ENCODE measurements at regions not wholly inside any gene's neighbourhood (a gene's known extent, or its start where the extent isn't known, plus 50 kb on each side); places are given as distances from the start of the nearest gene placed in this dataset.

GRCh38 chr10:55001422-55001821 is 200.4 kb upstream of the PCDH15 start:
- no peak for TF ChIP-seq CTCF (IDR thresholded peaks at IDR 0.05)
- 87 to 92% (median 88%) methylated on average over 1 of the region's 1 CpG for WGBS, 3 donors
- Histone ChIP-seq H3K9me3 (no peaks in the 10 kb centered on the region), H3K27ac (no peak overlapping the region), H3K4me3 (no peak overlapping the region), H3K36me3 (ENCODE audit: insufficient read depth in 1 of 2, low read depth in 1 of 2) (no peaks in the 10 kb centered on the region), H3K4me1 (no peaks in the 10 kb centered on the region), H3K27me3 (ENCODE audit: insufficient read depth in 3 of 3, low read length in 2 of 3) (no peaks in the 10 kb centered on the region)
- DNase-seq = no peak
- intact Hi-C loops (cut with DNase I) = no loop called here
- no peak for ATAC-seq

DNA sequence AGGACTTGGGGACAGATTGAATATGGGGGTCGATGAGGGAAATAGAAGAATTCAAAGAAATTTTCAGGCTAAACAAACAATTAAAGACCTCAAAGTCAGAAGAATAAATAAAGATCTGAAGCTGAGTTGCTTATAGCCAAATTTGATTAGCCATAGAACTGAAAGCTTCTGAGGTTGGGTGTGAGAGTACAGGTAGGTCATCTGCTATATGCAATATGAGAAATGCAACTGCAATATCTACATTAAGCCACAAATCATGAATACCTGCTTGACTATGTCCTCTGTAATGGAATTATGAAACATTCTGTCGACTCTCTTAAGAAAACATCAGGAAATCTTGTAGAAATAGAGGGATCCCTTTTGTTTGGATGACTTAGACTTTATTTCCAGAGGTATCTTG is 192.1 kb upstream of the PCDH15 start:
- no peak for DNase-seq
- H3K27me3 ChIP-seq (ENCODE audit: insufficient read depth in 3 of 3, low read length in 2 of 3) = peaks cover 0 to 2% (median 0%) of the 10 kb centered on the region in 3 donors
- no peak overlapping the region for H3K4me3 ChIP-seq
- no peak overlapping the region for H3K27ac ChIP-seq
- H3K36me3 ChIP-seq (ENCODE audit: insufficient read depth in 1 of 2, low read depth in 1 of 2) = no peaks in the 10 kb centered on the region
- intact Hi-C loops (cut with DNase I) = no loop called here
- 77 to 82% (median 78%) methylated on average over 2 of the region's 2 CpGs for WGBS, 3 donors
- ATAC-seq = no peak
- no peak for TF ChIP-seq CTCF (IDR thresholded peaks at IDR 0.05)
- H3K4me1 ChIP-seq = no peaks in the 10 kb centered on the region
- no peaks in the 10 kb centered on the region for H3K9me3 ChIP-seq

DNA sequence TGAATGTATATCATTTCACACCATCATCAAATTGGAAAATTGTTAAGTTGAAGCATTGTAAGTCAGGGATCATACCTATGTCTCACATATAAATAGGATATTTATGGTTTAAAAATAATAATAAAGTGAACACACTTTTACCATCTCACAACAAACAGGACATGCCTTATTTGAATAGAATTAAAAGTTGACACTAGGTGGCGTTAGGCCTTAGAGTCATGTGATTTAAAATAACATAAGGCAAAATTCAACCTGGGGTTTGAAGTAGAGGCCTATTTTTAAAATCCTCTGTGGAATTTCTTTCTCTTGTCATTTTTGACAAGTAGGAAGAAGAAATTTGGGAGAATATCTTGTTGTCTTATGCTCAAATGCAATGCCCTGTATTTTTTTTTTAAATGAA is 184.7 kb upstream of the PCDH15 start:
- no peaks in the 10 kb centered on the region for H3K36me3 ChIP-seq (ENCODE audit: insufficient read depth in 1 of 2, low read depth in 1 of 2)
- peak; percentile 43 for TF ChIP-seq CTCF (IDR thresholded peaks at IDR 0.05)
- 28 to 65% (median 33%) methylated on average over 1 of the region's 1 CpG for WGBS, 3 donors
- DNase-seq (no peak), ATAC-seq (peak in 1 of 4 donors; percentile 43)
- H3K9me3 ChIP-seq = no peaks in the 10 kb centered on the region
- H3K4me3 ChIP-seq = no peak overlapping the region
- intact Hi-C loops (cut with DNase I) = no loop called here
- peaks cover 0 to 2% (median 0%) of the 10 kb centered on the region in 3 donors for H3K27me3 ChIP-seq (ENCODE audit: insufficient read depth in 3 of 3, low read length in 2 of 3)
- H3K4me1 ChIP-seq = no peaks in the 10 kb centered on the region
- no peak overlapping the region for H3K27ac ChIP-seq

GRCh38 chr10:54983255-54983654 is 182.2 kb upstream of the PCDH15 start:
- TF ChIP-seq CTCF (IDR thresholded peaks at IDR 0.05) = no peak
- Histone ChIP-seq H3K27me3 (ENCODE audit: insufficient read depth in 3 of 3, low read length in 2 of 3) (peaks cover 0 to under 1% (median 0%) of the 10 kb centered on the region in 3 donors), H3K9me3 (no peaks in the 10 kb centered on the region), H3K4me3 (no peak overlapping the region), H3K27ac (no peak overlapping the region), H3K36me3 (ENCODE audit: insufficient read depth in 1 of 2, low read depth in 1 of 2) (no peaks in the 10 kb centered on the region), H3K4me1 (no peaks in the 10 kb centered on the region)
- DNase-seq = no peak
- intact Hi-C loops (cut with DNase I) = no loop called here
- ATAC-seq = no peak

DNA sequence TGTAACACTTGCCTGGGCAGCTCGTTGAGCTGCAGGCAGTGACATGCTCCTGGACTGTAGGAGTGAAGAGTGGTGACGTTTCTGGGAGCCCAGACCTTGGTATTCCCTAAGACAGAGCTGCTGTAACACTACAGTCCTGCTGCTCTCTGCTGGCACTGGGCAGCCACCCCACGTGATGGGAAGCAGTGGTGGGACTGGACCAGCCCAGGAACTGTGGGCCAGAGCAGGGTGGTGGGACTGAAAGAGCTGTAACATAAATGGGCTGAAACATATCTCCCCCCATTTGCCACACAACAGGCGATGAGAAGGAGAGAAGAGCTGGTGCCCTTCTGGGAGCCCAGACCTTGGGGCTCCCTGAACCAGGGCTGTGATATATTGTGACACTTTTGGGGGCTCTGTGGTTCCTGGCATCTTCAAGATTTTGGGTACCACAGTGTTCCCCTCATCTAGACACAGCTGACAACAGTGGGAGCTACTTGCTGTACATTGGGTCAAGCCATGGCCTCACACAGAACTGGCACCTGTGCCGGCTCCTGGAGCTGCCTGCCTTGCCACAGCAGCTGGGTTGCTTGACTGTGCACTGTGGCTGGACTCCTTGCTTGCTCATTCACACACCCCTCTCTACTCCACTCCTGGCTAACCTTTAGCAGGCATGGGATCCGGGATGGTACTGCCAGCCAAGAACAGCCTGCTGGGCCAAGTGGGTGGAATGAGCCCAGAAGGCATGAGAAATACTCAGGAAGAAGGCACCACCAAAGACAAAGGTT is 161.3 kb upstream of the PCDH15 start:
- TF ChIP-seq CTCF (IDR thresholded peaks at IDR 0.05) = no peak
- intact Hi-C loops (cut with DNase I) = no loop called here
- Histone ChIP-seq H3K4me3 (no peak overlapping the region), H3K4me1 (no peaks in the 10 kb centered on the region), H3K36me3 (ENCODE audit: insufficient read depth in 1 of 2, low read depth in 1 of 2) (no peaks in the 10 kb centered on the region), H3K9me3 (no peaks in the 10 kb centered on the region), H3K27ac (no peak overlapping the region), H3K27me3 (ENCODE audit: insufficient read depth in 3 of 3, low read length in 2 of 3) (no peaks in the 10 kb centered on the region)
- DNase-seq (no peak), ATAC-seq (no peak)
- 75 to 78% (median 75%) methylated on average over 6 of the region's 6 CpGs for WGBS, 3 donors

Data from psoas muscle (tissue), 7 donors.